ENCODE measurements at regions not wholly inside any gene's neighbourhood (a gene's known extent, or its start where the extent isn't known, plus 50 kb on each side); places are given as distances from the start of the nearest gene placed in this dataset.

- no peak overlapping the region for H3K4me3 ChIP-seq (ENCODE audit: low read length)
- H3K4me1 ChIP-seq (ENCODE audit: control insufficient read depth, insufficient read depth, low read length), result no peaks in the 10 kb centered on the region
- WGBS (ENCODE audit: insufficient coverage, low lambda C conversion rate), result no CpG with 5 or more reads among the region's 1 CpG
- H3K36me3 ChIP-seq (ENCODE audit: control insufficient read depth, insufficient read depth, low read length), result no peaks in the 10 kb centered on the region
- DNase-seq, result no peak
- no peaks in the 10 kb centered on the region for H3K9me3 ChIP-seq (ENCODE audit: control insufficient read depth, low read depth, low read length)
- peaks cover 3% of the 10 kb centered on the region for H3K27me3 ChIP-seq (ENCODE audit: control insufficient read depth, insufficient read depth, low read length)
- no peak overlapping the region for H3K27ac ChIP-seq (ENCODE audit: low read length)
These were observed 188.7 kb downstream of the KITLG start for GRCh38 chr12:88391556-88391955.

- no peak for DNase-seq
- Histone ChIP-seq H3K4me3 (ENCODE audit: low read length) (no peak overlapping the region), H3K27ac (ENCODE audit: low read length) (no peak overlapping the region), H3K27me3 (ENCODE audit: control insufficient read depth, insufficient read depth, low read length) (peaks cover 3% of the 10 kb centered on the region), H3K4me1 (ENCODE audit: control insufficient read depth, insufficient read depth, low read length) (no peaks in the 10 kb centered on the region), H3K36me3 (ENCODE audit: control insufficient read depth, insufficient read depth, low read length) (no peaks in the 10 kb centered on the region), H3K9me3 (ENCODE audit: control insufficient read depth, low read depth, low read length) (no peaks in the 10 kb centered on the region)
- no CpG with 5 or more reads among the region's 2 CpGs for WGBS (ENCODE audit: insufficient coverage, low lambda C conversion rate)
These were observed 187.1 kb downstream of the KITLG start for GRCh38 chr12:88393017-88393767.

- no peak overlapping the region for H3K27ac ChIP-seq (ENCODE audit: low read length)
- 100% methylated on average over 1 of the region's 2 CpGs for WGBS (ENCODE audit: insufficient coverage, low lambda C conversion rate)
- no peaks in the 10 kb centered on the region for H3K36me3 ChIP-seq (ENCODE audit: control insufficient read depth, insufficient read depth, low read length)
These were observed 182.2 kb downstream of the KITLG start for GRCh38 chr12:88398031-88398430.

GRCh38 chr12:88399811-88400210, 180.5 kb downstream of the KITLG start:
- Histone ChIP-seq H3K27ac (ENCODE audit: low read length) (no peak overlapping the region), H3K4me1 (ENCODE audit: control insufficient read depth, insufficient read depth, low read length) (no peaks in the 10 kb centered on the region), H3K36me3 (ENCODE audit: control insufficient read depth, insufficient read depth, low read length) (no peaks in the 10 kb centered on the region), H3K27me3 (ENCODE audit: control insufficient read depth, insufficient read depth, low read length) (no peaks in the 10 kb centered on the region), H3K4me3 (ENCODE audit: low read length) (no peak overlapping the region), H3K9me3 (ENCODE audit: control insufficient read depth, low read depth, low read length) (no peaks in the 10 kb centered on the region)
- WGBS (ENCODE audit: insufficient coverage, low lambda C conversion rate), result no CpG with 5 or more reads among the region's 2 CpGs
- DNase-seq, result no peak

More at GRCh38 chr12:88398031-88398430, 182.2 kb downstream of the KITLG start:
- Histone ChIP-seq H3K4me1 (ENCODE audit: control insufficient read depth, insufficient read depth, low read length) (no peaks in the 10 kb centered on the region), H3K4me3 (ENCODE audit: low read length) (no peak overlapping the region), H3K9me3 (ENCODE audit: control insufficient read depth, low read depth, low read length) (no peaks in the 10 kb centered on the region), H3K27me3 (ENCODE audit: control insufficient read depth, insufficient read depth, low read length) (no peaks in the 10 kb centered on the region)
- no peak for DNase-seq

DNA sequence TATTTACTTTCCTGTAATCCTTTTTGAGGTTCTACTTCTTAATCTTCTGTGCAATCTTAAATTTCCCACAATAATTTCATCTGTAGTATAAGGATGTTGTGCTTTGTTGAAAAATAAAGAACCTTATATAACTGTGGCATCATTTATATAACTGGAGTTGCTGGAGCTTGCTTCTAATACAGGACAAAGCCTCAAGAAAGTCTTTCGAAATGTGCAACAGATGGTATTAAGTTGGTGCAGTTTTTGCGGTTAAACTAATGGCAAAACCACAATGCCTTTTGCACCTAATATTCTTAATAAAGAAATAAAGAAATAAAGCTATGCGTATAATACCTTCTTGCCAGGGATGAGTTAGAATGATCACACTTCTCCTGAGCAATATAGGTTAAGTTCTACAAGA, 180.0 kb downstream of the KITLG start:
- Histone ChIP-seq H3K27me3 (ENCODE audit: control insufficient read depth, insufficient read depth, low read length) (no peaks in the 10 kb centered on the region), H3K9me3 (ENCODE audit: control insufficient read depth, low read depth, low read length) (no peaks in the 10 kb centered on the region), H3K36me3 (ENCODE audit: control insufficient read depth, insufficient read depth, low read length) (no peaks in the 10 kb centered on the region), H3K27ac (ENCODE audit: low read length) (no peak overlapping the region), H3K4me1 (ENCODE audit: control insufficient read depth, insufficient read depth, low read length) (no peaks in the 10 kb centered on the region), H3K4me3 (ENCODE audit: low read length) (no peak overlapping the region)
- no CpG with 5 or more reads among the region's 3 CpGs for WGBS (ENCODE audit: insufficient coverage, low lambda C conversion rate)
- DNase-seq, result no peak

DNA sequence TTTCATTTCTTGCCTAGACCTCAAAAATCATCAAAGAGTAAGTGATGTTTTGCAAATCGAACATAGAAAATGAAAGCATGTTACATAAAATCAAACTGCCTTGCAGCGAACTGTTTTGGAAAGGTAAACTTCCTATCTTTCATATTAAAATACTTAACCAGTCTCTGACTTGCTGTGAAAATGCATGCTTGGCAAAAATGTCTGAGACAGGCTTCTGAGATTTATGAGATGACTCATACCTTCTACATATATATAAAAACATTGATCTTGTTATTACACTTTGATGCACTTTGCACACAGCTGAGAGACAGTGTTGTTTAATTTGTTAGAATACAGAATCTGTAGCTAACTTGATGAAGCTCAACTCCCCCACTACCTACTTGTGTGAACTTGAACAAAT, 179.1 kb downstream of the KITLG start:
- H3K4me3 ChIP-seq (ENCODE audit: low read length), result no peak overlapping the region
- no peaks in the 10 kb centered on the region for H3K36me3 ChIP-seq (ENCODE audit: control insufficient read depth, insufficient read depth, low read length)
- H3K9me3 ChIP-seq (ENCODE audit: control insufficient read depth, low read depth, low read length), result no peaks in the 10 kb centered on the region
- H3K27ac ChIP-seq (ENCODE audit: low read length), result no peak overlapping the region
- no CpG with 5 or more reads among the region's 2 CpGs for WGBS (ENCODE audit: insufficient coverage, low lambda C conversion rate)
- H3K4me1 ChIP-seq (ENCODE audit: control insufficient read depth, insufficient read depth, low read length), result no peaks in the 10 kb centered on the region
- DNase-seq, result no peak
- no peaks in the 10 kb centered on the region for H3K27me3 ChIP-seq (ENCODE audit: control insufficient read depth, insufficient read depth, low read length)

- no peaks in the 10 kb centered on the region for H3K4me1 ChIP-seq (ENCODE audit: control insufficient read depth, insufficient read depth, low read length)
- no peaks in the 10 kb centered on the region for H3K36me3 ChIP-seq (ENCODE audit: control insufficient read depth, insufficient read depth, low read length)
- WGBS (ENCODE audit: insufficient coverage, low lambda C conversion rate), result 93% methylated on average over 2 of the region's 5 CpGs
- DNase-seq, result no peak
- H3K27ac ChIP-seq (ENCODE audit: low read length), result no peak overlapping the region
- H3K27me3 ChIP-seq (ENCODE audit: control insufficient read depth, insufficient read depth, low read length), result no peaks in the 10 kb centered on the region
- H3K9me3 ChIP-seq (ENCODE audit: control insufficient read depth, low read depth, low read length), result no peaks in the 10 kb centered on the region
- H3K4me3 ChIP-seq (ENCODE audit: low read length), result no peak overlapping the region
These were observed 173.4 kb downstream of the KITLG start for GRCh38 chr12:88406905-88407304.

- Histone ChIP-seq H3K27me3 (ENCODE audit: control insufficient read depth, insufficient read depth, low read length) (no peaks in the 10 kb centered on the region), H3K36me3 (ENCODE audit: control insufficient read depth, insufficient read depth, low read length) (no peaks in the 10 kb centered on the region), H3K4me1 (ENCODE audit: control insufficient read depth, insufficient read depth, low read length) (no peaks in the 10 kb centered on the region), H3K27ac (ENCODE audit: low read length) (no peak overlapping the region), H3K4me3 (ENCODE audit: low read length) (no peak overlapping the region), H3K9me3 (ENCODE audit: control insufficient read depth, low read depth, low read length) (no peaks in the 10 kb centered on the region)
- no peak for DNase-seq
These were observed 171.4 kb downstream of the KITLG start for GRCh38 chr12:88408823-88409222.

- H3K27ac ChIP-seq (ENCODE audit: low read length), result no peak overlapping the region
- H3K4me1 ChIP-seq (ENCODE audit: control insufficient read depth, insufficient read depth, low read length), result no peaks in the 10 kb centered on the region
- no peaks in the 10 kb centered on the region for H3K9me3 ChIP-seq (ENCODE audit: control insufficient read depth, low read depth, low read length)
- no peak for DNase-seq
- WGBS (ENCODE audit: insufficient coverage, low lambda C conversion rate), result 83% methylated on average over 2 of the region's 3 CpGs
- H3K4me3 ChIP-seq (ENCODE audit: low read length), result no peak overlapping the region
- no peaks in the 10 kb centered on the region for H3K36me3 ChIP-seq (ENCODE audit: control insufficient read depth, insufficient read depth, low read length)
- H3K27me3 ChIP-seq (ENCODE audit: control insufficient read depth, insufficient read depth, low read length), result no peaks in the 10 kb centered on the region
These were observed 171.0 kb downstream of the KITLG start for GRCh38 chr12:88409257-88409656.

DNA sequence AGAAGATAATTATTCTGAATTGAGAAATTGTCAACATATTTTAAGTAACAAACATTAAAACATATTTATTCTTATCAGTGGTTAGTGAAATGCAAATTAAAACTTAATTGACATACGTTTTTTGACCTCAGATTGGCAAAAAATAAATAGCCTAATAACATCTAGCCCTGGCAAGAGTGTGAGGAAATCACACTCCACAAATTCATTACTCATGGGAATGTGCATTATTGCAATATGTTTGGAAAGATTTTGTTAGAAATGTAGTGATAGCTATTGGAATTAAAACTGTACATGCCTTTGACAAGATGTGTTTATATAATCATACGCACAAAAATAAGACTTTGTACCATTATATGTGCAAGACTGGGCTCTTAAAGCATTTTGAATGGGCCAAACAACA, 168.6 kb downstream of the KITLG start:
- 60% methylated on average over 1 of the region's 2 CpGs for WGBS (ENCODE audit: insufficient coverage, low lambda C conversion rate)
- Histone ChIP-seq H3K27ac (ENCODE audit: low read length) (no peak overlapping the region), H3K27me3 (ENCODE audit: control insufficient read depth, insufficient read depth, low read length) (no peaks in the 10 kb centered on the region), H3K36me3 (ENCODE audit: control insufficient read depth, insufficient read depth, low read length) (no peaks in the 10 kb centered on the region), H3K4me1 (ENCODE audit: control insufficient read depth, insufficient read depth, low read length) (no peaks in the 10 kb centered on the region), H3K4me3 (ENCODE audit: low read length) (no peak overlapping the region), H3K9me3 (ENCODE audit: control insufficient read depth, low read depth, low read length) (no peaks in the 10 kb centered on the region)
- no peak for DNase-seq

DNA sequence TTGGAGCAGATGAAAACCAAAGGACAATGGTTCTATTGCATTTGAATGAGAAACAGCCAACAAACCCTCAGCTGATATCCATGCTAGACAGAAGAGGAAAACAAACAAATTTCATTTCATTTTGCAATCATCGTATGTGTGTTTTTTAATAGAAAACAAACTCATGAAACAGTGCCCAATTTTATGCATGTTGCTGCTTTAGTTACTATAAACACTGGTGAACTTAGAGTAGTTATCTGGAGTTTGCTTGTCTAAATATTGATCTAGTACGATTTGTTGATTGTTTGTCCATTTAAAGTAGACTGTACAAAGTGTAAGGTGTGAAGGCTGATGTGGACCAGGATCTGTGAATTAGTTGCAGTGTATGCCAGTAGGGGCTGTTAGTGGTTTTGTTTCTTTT, 166.6 kb downstream of the KITLG start:
- Histone ChIP-seq H3K36me3 (ENCODE audit: control insufficient read depth, insufficient read depth, low read length) (no peaks in the 10 kb centered on the region), H3K9me3 (ENCODE audit: control insufficient read depth, low read depth, low read length) (no peaks in the 10 kb centered on the region), H3K27me3 (ENCODE audit: control insufficient read depth, insufficient read depth, low read length) (no peaks in the 10 kb centered on the region), H3K27ac (ENCODE audit: low read length) (no peak overlapping the region), H3K4me1 (ENCODE audit: control insufficient read depth, insufficient read depth, low read length) (no peaks in the 10 kb centered on the region), H3K4me3 (ENCODE audit: low read length) (no peak overlapping the region)
- no peak for DNase-seq
- 83% methylated on average over 1 of the region's 2 CpGs for WGBS (ENCODE audit: insufficient coverage, low lambda C conversion rate)
